HCT116 (cell line): ENCODE measurements at regions not wholly inside any gene's neighbourhood (a gene's known extent, or its start where the extent isn't known, plus 50 kb on each side); places are given as distances from the start of the nearest gene placed in this dataset.

Experiments
- CTCF ChIP-seq, 3 experiments: fragments of 200-600 bp in 1 of 3; sonication (generic) in 1 of 3; IDR thresholded peaks in 2 of 3; conservative IDR thresholded peaks in 1 of 3; 2 replicates each; pipeline ENCODE4 v1.5.1; 2012 to 2017; ENCODE audit warnings: low read depth in 2 of 3, low read length in 2 of 3, antibody characterized with exemption in 1 of 3, borderline replicate concordance in 1 of 3, control low read depth in 1 of 3, mild to moderate bottlenecking in 1 of 3, mixed read lengths in 1 of 3, mixed run types in 1 of 3, moderate library complexity in 1 of 3; ENCODE audit not compliant: insufficient read depth in 1 of 3
- EZH2 ChIP-seq: fragments of 200-600 bp; sonication (generic); IDR thresholded peaks from 2 replicates; pipeline ENCODE4 v1.6.1; 2017; ENCODE audit warnings: antibody characterized with exemption, mixed run types
- POLR2A ChIP-seq: IDR thresholded peaks from 2 replicates; pipeline ENCODE4 v1.7.0; 2011; ENCODE audit warnings: borderline replicate concordance; ENCODE audit not compliant: insufficient read depth, insufficient read length; ENCODE audit errors: extremely low read depth
- SIN3A ChIP-seq: IDR thresholded peaks from 2 replicates; pipeline ENCODE4 v1.6.1; 2012; ENCODE audit warnings: low read depth
- SP1 ChIP-seq: IDR thresholded peaks from 2 replicates; pipeline ENCODE4 v1.6.1; 2012; ENCODE audit warnings: low read depth

DNA sequence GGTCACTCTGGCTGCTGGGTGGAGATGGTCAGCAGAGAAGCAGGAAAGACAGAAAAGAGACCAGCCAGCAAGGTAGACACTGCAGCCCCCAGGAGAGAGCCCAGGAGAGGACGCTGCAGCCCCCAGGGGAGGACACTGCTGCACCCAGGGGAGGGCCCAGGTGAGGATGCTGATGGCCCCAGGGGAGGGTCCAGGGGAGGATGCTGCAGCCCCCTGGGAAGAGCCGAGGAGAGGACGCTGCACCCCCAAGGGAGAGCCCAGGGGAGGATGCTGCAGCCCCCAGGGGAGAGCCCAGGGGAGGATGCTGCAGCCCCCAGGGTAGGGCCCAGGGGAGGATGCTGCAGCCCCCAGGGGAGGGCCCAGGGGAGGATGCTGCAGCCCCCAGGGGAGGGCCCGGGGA lies 196.7 kb upstream of the NSMCE3 start:
- TF ChIP-seq CTCF (IDR thresholded peaks at IDR 0.05 in 2 of 3, conservative IDR thresholded peaks at IDR 0.05 in 1 of 3; ENCODE audit: borderline replicate concordance in 1 of 3, insufficient read depth in 1 of 3, low read depth in 2 of 3, low read length in 2 of 3) (no peak), EZH2 (no peak), SP1 (no peak), SIN3A (no peak), POLR2A (no peak)
